D721Med (cell line): ENCODE measurements at regions not wholly inside any gene's neighbourhood (a gene's known extent, or its start where the extent isn't known, plus 50 kb on each side); places are given as distances from the start of the nearest gene placed in this dataset.

Source experiments
- DNase-seq: peaks from one replicate; pipeline ENCODE4 v3.0.0; 2011; ENCODE audit warnings: low spot score; ENCODE audit not compliant: insufficient read length
- FAIRE-seq: peaks from 2 replicates; lab custom pipeline; 2011; peaks lifted over from hg19 to GRCh38; lab: Jason Lieb, UNC
- TF ChIP-seq, protein P1 (sequence below): IDR thresholded peaks from 2 replicates; pipeline ENCODE4 v1.5.1; 2012; ENCODE audit warnings: mild to moderate bottlenecking, control low read depth; ENCODE audit not compliant: insufficient read depth; ENCODE audit errors: missing control alignments

DNA sequence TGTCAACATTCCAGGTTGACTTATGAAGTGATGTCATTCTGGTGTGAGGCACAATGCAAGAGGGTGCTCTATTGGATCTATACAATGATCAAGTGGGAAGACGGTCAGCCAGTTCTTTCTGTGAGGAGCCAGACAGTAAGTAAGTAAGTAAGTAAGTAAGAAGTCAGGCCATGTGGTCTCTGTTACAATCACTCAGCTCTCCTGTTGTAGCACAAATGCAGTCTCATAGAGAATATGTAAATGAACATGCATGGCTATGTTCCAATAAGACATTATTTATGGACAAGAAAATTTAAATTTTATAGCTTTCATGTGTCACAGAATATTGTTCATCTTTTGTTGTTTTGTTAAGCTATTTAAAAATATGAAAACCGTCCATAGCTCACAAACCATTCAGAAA lies 399.7 kb downstream of the BTBD3 start:
- TF ChIP-seq, protein P1, sequence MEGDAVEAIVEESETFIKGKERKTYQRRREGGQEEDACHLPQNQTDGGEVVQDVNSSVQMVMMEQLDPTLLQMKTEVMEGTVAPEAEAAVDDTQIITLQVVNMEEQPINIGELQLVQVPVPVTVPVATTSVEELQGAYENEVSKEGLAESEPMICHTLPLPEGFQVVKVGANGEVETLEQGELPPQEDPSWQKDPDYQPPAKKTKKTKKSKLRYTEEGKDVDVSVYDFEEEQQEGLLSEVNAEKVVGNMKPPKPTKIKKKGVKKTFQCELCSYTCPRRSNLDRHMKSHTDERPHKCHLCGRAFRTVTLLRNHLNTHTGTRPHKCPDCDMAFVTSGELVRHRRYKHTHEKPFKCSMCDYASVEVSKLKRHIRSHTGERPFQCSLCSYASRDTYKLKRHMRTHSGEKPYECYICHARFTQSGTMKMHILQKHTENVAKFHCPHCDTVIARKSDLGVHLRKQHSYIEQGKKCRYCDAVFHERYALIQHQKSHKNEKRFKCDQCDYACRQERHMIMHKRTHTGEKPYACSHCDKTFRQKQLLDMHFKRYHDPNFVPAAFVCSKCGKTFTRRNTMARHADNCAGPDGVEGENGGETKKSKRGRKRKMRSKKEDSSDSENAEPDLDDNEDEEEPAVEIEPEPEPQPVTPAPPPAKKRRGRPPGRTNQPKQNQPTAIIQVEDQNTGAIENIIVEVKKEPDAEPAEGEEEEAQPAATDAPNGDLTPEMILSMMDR = no peak
- DNase-seq (no peak), FAIRE-seq (no peak)

DNA sequence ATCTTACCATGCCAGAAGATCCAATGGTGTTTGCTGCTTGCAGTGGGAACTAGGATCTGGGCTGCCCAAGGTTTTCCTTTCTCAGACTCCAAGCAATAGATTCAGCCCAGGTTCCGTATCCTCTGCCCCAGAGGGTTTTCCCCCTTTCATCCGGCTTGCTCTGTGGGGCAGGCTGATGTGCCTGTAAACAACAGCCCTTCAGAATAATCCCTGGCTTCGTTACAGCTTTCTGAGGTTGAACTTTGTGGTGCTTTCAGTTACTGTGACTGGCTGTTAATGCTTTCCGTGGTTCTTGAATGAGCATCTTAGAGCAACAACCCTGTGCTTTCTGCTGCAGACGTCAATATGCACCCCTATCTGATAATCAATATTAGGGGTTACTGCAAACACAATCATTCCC lies 400.4 kb downstream of the BTBD3 start:
- no peak for FAIRE-seq
- TF ChIP-seq, protein P1 = no peak

DNA sequence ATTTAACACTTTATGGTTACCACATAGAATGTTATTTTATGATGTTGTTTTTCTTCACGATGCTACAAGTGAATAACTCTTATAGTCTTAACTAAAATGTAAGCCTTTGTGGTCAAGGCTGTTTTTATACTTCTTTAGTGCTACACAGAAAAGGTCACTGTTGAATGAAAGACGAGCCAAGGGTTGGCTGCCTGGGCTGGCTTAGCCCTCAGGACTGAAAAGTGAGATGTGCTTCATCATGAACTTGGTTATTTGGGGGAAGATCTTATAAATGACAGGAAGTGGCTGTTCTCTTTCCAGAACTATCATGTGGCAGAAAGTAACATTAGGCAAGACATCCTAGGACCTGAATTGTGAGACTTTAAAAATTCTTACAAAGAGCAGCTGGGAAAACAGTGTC lies 404.0 kb downstream of the BTBD3 start:
- FAIRE-seq (no peak), DNase-seq (no peak)
- TF ChIP-seq, protein P1 = no peak

More for the DNA sequence above, 400.4 kb downstream of the BTBD3 start:
- no peak for DNase-seq

DNA sequence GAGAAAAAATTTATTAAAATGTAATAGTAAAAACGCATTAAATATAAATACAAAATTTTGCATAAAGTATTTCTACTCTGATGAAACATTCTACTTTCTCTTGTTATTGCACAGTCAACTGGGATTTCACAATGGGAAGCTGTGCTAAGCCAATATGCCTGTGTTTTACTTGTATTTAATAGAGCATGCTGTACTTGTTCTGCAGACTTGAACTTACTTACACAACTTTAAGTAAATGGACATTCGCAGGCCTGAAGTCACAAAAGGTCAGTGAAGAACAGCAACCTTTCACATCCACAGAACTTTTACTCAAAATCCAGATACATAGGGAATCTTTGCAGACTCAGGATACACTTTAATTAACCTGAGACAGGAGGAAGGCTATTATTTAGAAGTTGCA lies 409.5 kb downstream of the BTBD3 start:
- FAIRE-seq (no peak), DNase-seq (no peak)
- TF ChIP-seq, protein P1 = no peak

DNA sequence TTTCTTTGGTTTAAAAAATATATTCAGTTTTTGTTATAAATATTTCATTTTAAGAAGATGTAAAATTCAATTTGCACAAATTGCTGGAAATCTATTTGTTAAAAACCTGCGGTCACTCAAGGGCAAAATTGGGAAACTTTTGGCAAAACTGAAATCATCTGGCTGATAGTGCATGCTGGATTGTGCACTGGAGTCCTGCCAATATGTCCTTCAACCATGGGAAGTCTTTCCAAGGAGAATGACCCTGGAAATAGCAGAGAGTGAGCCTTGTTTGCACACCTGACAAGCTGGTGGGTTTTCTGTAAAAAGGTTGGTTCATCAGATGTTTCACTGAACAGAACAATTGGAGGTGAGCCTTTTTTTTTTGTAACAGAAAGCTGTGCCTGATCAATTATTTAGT lies 413.5 kb downstream of the BTBD3 start:
- FAIRE-seq (no peak), DNase-seq (no peak)
- TF ChIP-seq, protein P1 = no peak

DNA sequence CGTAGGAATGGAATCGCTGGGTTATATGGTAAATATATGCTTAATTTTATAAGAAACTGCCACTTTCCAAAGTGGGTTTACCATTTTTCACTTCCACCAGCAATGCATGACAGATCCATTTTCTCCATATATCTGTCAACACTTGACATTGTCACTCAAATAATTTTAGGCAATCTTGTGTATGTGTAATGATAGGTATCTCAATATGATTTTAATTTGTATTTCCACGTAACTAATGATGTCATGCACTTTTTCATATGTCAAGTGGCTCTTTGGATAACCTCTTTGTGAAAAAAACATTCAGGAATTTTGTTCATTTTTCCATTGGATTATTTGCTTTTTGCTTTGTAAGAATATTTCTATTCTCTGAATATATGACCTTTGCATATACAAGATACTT lies 419.9 kb downstream of the BTBD3 start:
- TF ChIP-seq, protein P1 = no peak
- DNase-seq (no peak), FAIRE-seq (no peak)

DNA sequence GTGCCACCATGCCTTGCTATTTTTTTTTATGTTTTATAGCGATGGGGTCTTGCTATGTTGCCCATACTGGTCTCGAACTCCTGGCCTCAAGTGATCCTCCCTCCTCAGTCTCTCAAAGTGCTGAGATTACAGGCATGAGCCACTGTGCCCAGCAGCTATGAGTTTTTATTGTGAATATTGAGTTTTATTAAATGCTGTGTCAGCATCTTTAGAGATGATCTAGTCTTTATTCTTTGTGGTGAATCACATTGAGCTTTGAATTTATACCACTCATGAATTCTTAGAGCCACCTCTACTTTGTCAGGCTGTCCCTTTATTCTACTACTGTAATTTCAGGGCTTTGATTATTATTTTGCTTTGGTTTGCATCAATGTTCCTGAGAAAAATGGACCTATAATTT lies 428.3 kb downstream of the BTBD3 start:
- TF ChIP-seq, protein P1 = no peak
- DNase-seq = no peak
- no peak for FAIRE-seq
